H1 (cell line): ENCODE measurements at regions not wholly inside any gene's neighbourhood (a gene's known extent, or its start where the extent isn't known, plus 50 kb on each side); places are given as distances from the start of the nearest gene placed in this dataset.

ENCODE experiments used
- CTCF ChIA-PET: fragments of 300-600 bp; sonication (Branson Sonifier 250); formaldehyde crosslinking; loops from one replicate; lab custom pipeline; 2021; ENCODE audit not compliant: partially characterized antibody; lab: Charles Lee
- POLR2A ChIA-PET: fragments of 300-600 bp; sonication (Branson Sonifier 250); formaldehyde crosslinking; loops from one replicate; lab custom pipeline; 2021; ENCODE audit warnings: inconsistent platforms; ENCODE audit not compliant: partially characterized antibody; lab: Charles Lee
- DNase-seq, 2 experiments: peaks; one replicate each; pipeline versions ENCODE4 v3.0.0 to v3.0.0-alpha.2; 2010 to 2022; ENCODE audit warnings: low spot score in 2 of 2, low read depth in 1 of 2, mixed read lengths in 1 of 2
- FAIRE-seq: peaks from 2 replicates; lab custom pipeline; 2011; peaks lifted over from hg19 to GRCh38; lab: Jason Lieb, UNC
- H2AFZ ChIP-seq: 2 replicates; pipeline ENCODE4 v1.8.1; 2012; ENCODE audit warnings: low read length, inconsistent platforms
- H2AK5ac ChIP-seq: 2 replicates; pipeline ENCODE4 v1.6.1; 2013; ENCODE audit warnings: low read depth, low read length
- H2BK120ac ChIP-seq: replicated peaks from 2 replicates; pipeline ENCODE3; 2013; ENCODE audit warnings: low read depth, low read length, inconsistent platforms
- H2BK12ac ChIP-seq: 2 replicates; pipeline ENCODE4 v1.6.1; 2013; ENCODE audit warnings: low read depth, low read length
- H2BK15ac ChIP-seq: 2 replicates; pipeline ENCODE4 v1.6.1; 2013; ENCODE audit warnings: low read length
- H2BK20ac ChIP-seq: 2 replicates; pipeline ENCODE4 v1.6.1; 2013; ENCODE audit warnings: low read length
- H2BK5ac ChIP-seq: 2 replicates; pipeline ENCODE4 v1.6.1; 2013; ENCODE audit warnings: low read depth, low read length
- H3K14ac ChIP-seq: 2 replicates; pipeline ENCODE4 v1.6.1; 2013; ENCODE audit warnings: inconsistent platforms; ENCODE audit not compliant: insufficient read length
- H3K18ac ChIP-seq: 2 replicates; pipeline ENCODE4 v1.6.1; 2013; ENCODE audit warnings: low read length; ENCODE audit errors: extremely low read depth
- H3K23ac ChIP-seq: 2 replicates; pipeline ENCODE4 v1.6.1; 2013; ENCODE audit warnings: inconsistent platforms; ENCODE audit not compliant: insufficient read length
- H3K23me2 ChIP-seq: 2 replicates; pipeline ENCODE4 v1.6.1; 2013; ENCODE audit warnings: low read depth, low read length
- H3K27ac ChIP-seq: 2 replicates; pipeline ENCODE4 v1.6.1; 2011; ENCODE audit warnings: low read depth, low read length, inconsistent platforms
- H3K27me3 ChIP-seq, 4 experiments: replicated peaks in 1 of 4; 1 replicate in 1 of 4; 2 replicates in 3 of 4; pipeline versions ENCODE4 v1.6.1 to v1.8.1; 2011 to 2013; ENCODE audit warnings: low read length in 3 of 4, mild to moderate bottlenecking in 3 of 4, inconsistent platforms in 2 of 4, mixed read lengths in 2 of 4, moderate library complexity in 1 of 4; ENCODE audit not compliant: control insufficient read depth in 3 of 4, insufficient read depth in 3 of 4; ENCODE audit errors: extremely low read depth in 1 of 4
- H3K36me3 ChIP-seq, 4 experiments: 2 replicates each; pipeline versions ENCODE4 v1.6.1 to v1.8.1; 2011 to 2013; ENCODE audit warnings: mild to moderate bottlenecking in 4 of 4, low read length in 3 of 4, moderate library complexity in 2 of 4, control low read depth in 1 of 4, inconsistent platforms in 1 of 4; ENCODE audit not compliant: insufficient read depth in 4 of 4, control insufficient read depth in 2 of 4
- H3K4ac ChIP-seq: replicated peaks from 2 replicates; pipeline ENCODE3; 2013; ENCODE audit warnings: low read length, low read depth, mixed read lengths, inconsistent platforms; ENCODE audit not compliant: insufficient read length
- H3K4me1 ChIP-seq, 4 experiments: replicated peaks in 1 of 4; 1 replicate in 1 of 4; 2 replicates in 3 of 4; pipeline versions ENCODE4 v1.6.1 to v1.8.1; 2011 to 2013; ENCODE audit warnings: low read length in 3 of 4, inconsistent platforms in 2 of 4, mixed read lengths in 1 of 4; ENCODE audit not compliant: insufficient read depth in 4 of 4, control insufficient read depth in 3 of 4
- H3K4me2 ChIP-seq, 2 experiments: 2 replicates each; pipeline versions ENCODE4 v1.6.1 to v1.8.1; 2011 to 2013; ENCODE audit warnings: low read depth in 2 of 2, low read length in 2 of 2, control low read depth in 1 of 2, inconsistent platforms in 1 of 2, mild to moderate bottlenecking in 1 of 2; ENCODE audit not compliant: insufficient read depth in 1 of 2
- H3K4me3 ChIP-seq, 4 experiments: fragments of 200-600, 300-600 bp in 1 of 4; sonication (generic), shearing (Covaris generic), sonication (Bioruptor Twin) in 1 of 4; 2 replicates each; pipeline versions ENCODE4 v1.5.1 to v1.8.1; 2011 to 2016; ENCODE audit warnings: low read length in 4 of 4, low read depth in 3 of 4, control low read depth in 2 of 4, inconsistent platforms in 2 of 4, mild to moderate bottlenecking in 2 of 4, mixed read lengths in 1 of 4, moderate library complexity in 1 of 4; ENCODE audit not compliant: insufficient read depth in 2 of 4; ENCODE audit errors: extremely low read depth in 1 of 4
- H3K56ac ChIP-seq: replicated peaks from 2 replicates; pipeline ENCODE3; 2013; ENCODE audit warnings: low read depth, mild to moderate bottlenecking, mixed read lengths, low read length, inconsistent platforms; ENCODE audit not compliant: insufficient read length
- H3K79me1 ChIP-seq: 2 replicates; pipeline ENCODE4 v1.6.1; 2013; ENCODE audit warnings: low read depth, low read length, control low read depth
- H3K79me2 ChIP-seq, 2 experiments: 2 replicates each; pipeline versions ENCODE4 v1.6.1 to v1.8.1; 2012 to 2013; ENCODE audit warnings: low read length in 2 of 2, mild to moderate bottlenecking in 2 of 2, inconsistent platforms in 1 of 2; ENCODE audit not compliant: insufficient read depth in 2 of 2, control insufficient read depth in 1 of 2
- H3K9ac ChIP-seq, 4 experiments: replicated peaks in 1 of 4; 1 replicate in 1 of 4; 2 replicates in 3 of 4; pipeline versions ENCODE4 v1.6.1 to v1.8.1; 2011 to 2013; ENCODE audit warnings: low read depth in 3 of 4, low read length in 3 of 4, control low read depth in 2 of 4, mild to moderate bottlenecking in 2 of 4, moderate library complexity in 2 of 4, inconsistent platforms in 1 of 4; ENCODE audit errors: extremely low read depth in 1 of 4
- H3K9me3 ChIP-seq, 2 experiments: 2 replicates each; pipeline versions ENCODE4 v1.6.1 to v1.8.1; 2012 to 2013; ENCODE audit warnings: mild to moderate bottlenecking in 2 of 2, moderate library complexity in 2 of 2, control low read depth in 1 of 2, inconsistent platforms in 1 of 2, low read depth in 1 of 2, low read length in 1 of 2, mixed read lengths in 1 of 2; ENCODE audit not compliant: insufficient read depth in 2 of 2
- H4K20me1 ChIP-seq, 2 experiments: replicated peaks in 1 of 2; 2 replicates each; pipeline versions ENCODE3 to v1.8.1; 2011 to 2013; ENCODE audit warnings: inconsistent platforms in 2 of 2, low read length in 2 of 2, mild to moderate bottlenecking in 1 of 2; ENCODE audit not compliant: insufficient read depth in 2 of 2, control insufficient read depth in 1 of 2
- H4K5ac ChIP-seq: 2 replicates; pipeline ENCODE4 v1.6.1; 2013; ENCODE audit warnings: low read length, low read depth, mixed read lengths, inconsistent platforms; ENCODE audit not compliant: insufficient read length
- H4K8ac ChIP-seq: 2 replicates; pipeline ENCODE4 v1.8.0; 2013; ENCODE audit warnings: mild to moderate bottlenecking, moderate library complexity, low read length, inconsistent platforms; ENCODE audit not compliant: insufficient read depth; ENCODE audit errors: extremely low read depth
- H4K91ac ChIP-seq: replicated peaks from 2 replicates; pipeline ENCODE3; 2013; ENCODE audit warnings: low read length, mixed read lengths, inconsistent platforms; ENCODE audit not compliant: insufficient read length
- CEBPB ChIP-seq: IDR thresholded peaks from 2 replicates; pipeline ENCODE4 v1.6.1; 2012; ENCODE audit warnings: low read depth, low read length
- CTBP2 ChIP-seq: IDR thresholded peaks from 2 replicates; pipeline ENCODE4 v1.7.0; 2011; ENCODE audit warnings: borderline replicate concordance, mild to moderate bottlenecking, moderate library complexity, mixed read lengths, low read length; ENCODE audit not compliant: insufficient read depth, insufficient read length
- FOSL1 ChIP-seq: IDR thresholded peaks from 2 replicates; pipeline ENCODE4 v1.6.1; 2011; ENCODE audit warnings: mild to moderate bottlenecking, low read depth, low read length, moderate library complexity; ENCODE audit not compliant: insufficient read depth
- RNF2 ChIP-seq: fragments of 200-900, 300-1000 bp; sonication (generic); IDR thresholded peaks from 2 replicates; pipeline ENCODE4 v1.7.1; 2016; ENCODE audit warnings: borderline replicate concordance, low read depth, mild to moderate bottlenecking, antibody characterized with exemption, low read length; ENCODE audit not compliant: poor library complexity, severe bottlenecking; ENCODE audit errors: missing control alignments
- SP2 ChIP-seq: IDR thresholded peaks from 2 replicates; pipeline ENCODE4 v1.6.1; 2012; ENCODE audit warnings: mild to moderate bottlenecking, low read length, inconsistent platforms
- TAF7 ChIP-seq: optimal IDR thresholded peaks from 2 replicates; pipeline ENCODE3; 2011; ENCODE audit warnings: low read depth, mild to moderate bottlenecking, inconsistent platforms, low read length, moderate library complexity, borderline replicate concordance
- TBP ChIP-seq: IDR thresholded peaks from 2 replicates; pipeline ENCODE4 v1.6.1; 2011; ENCODE audit warnings: low read depth, low read length, improper control_type of control experiment
- WGBS, 2 experiments: shearing (Covaris generic) in 1 of 2; methylation state at CpG; one replicate each; pipeline versions ENCODE4 v1.1.6 to v1.1.7; 2013 to 2015; ENCODE audit warnings: low lambda C conversion rate in 2 of 2, mixed read lengths in 2 of 2, inconsistent platforms in 1 of 2, low coverage in 1 of 2, missing lambda C conversion rate in 1 of 2; ENCODE audit not compliant: insufficient replicate concordance in 2 of 2, insufficient coverage in 1 of 2, insufficient read length in 1 of 2; ENCODE audit errors: extremely low coverage in 1 of 2, missing lambda C conversion rate in 1 of 2; 5-methylcytosine and 5-hydroxymethylcytosine counted together

GRCh38 chr5:117494188-117494587, 919.6 kb upstream of the SEMA6A start:
- H2BK12ac ChIP-seq: no peak overlapping the region
- no peak overlapping the region for H2BK15ac ChIP-seq
- H4K8ac ChIP-seq: no peak overlapping the region
- no peak overlapping the region for H4K91ac ChIP-seq
- H3K4me3 ChIP-seq: no peak overlapping the region
- no peaks in the 10 kb centered on the region for H3K79me1 ChIP-seq
- no peak overlapping the region for H3K14ac ChIP-seq
- no peak overlapping the region for H2BK20ac ChIP-seq
- no peak overlapping the region for H4K5ac ChIP-seq
- H3K18ac ChIP-seq: no peak overlapping the region
- no peak overlapping the region for H3K23ac ChIP-seq
- H3K36me3 ChIP-seq: no peaks in the 10 kb centered on the region
- H3K23me2 ChIP-seq: no peaks in the 10 kb centered on the region
- H3K27ac ChIP-seq: no peak overlapping the region
- no peak overlapping the region for H3K4ac ChIP-seq
- H2AFZ ChIP-seq: no peak overlapping the region
- H3K27me3 ChIP-seq: no peaks in the 10 kb centered on the region
- FAIRE-seq (no peak), DNase-seq (no peak)
- H2BK120ac ChIP-seq: no peak overlapping the region
- no peaks in the 10 kb centered on the region for H3K79me2 ChIP-seq
- no peaks in the 10 kb centered on the region for H4K20me1 ChIP-seq
- POLR2A ChIA-PET: no interaction called here
- CTCF ChIA-PET: interaction anchor here (0.9 kb wide), 1 partner anchor 90 kb away, joined by 3 read pairs; no protein-coding TSS in a partner anchor
- TF ChIP-seq CEBPB: no peak
- TF ChIP-seq SP2: no peak
- TF ChIP-seq CTBP2: no peak
- TF ChIP-seq TBP: no peak
- no peak for TF ChIP-seq TAF7
- no peak for TF ChIP-seq FOSL1
- no peak for TF ChIP-seq RNF2
- WGBS, 2 experiments: 100% methylated on average over 2 of the region's 2 CpGs; no CpG with 5 or more reads in 1 of the 2 experiments
- no peak overlapping the region for H2AK5ac ChIP-seq
- no peak overlapping the region for H3K9ac ChIP-seq
- no peaks in the 10 kb centered on the region for H3K4me1 ChIP-seq
- H3K9me3 ChIP-seq: no peaks in the 10 kb centered on the region
- H3K56ac ChIP-seq: no peak overlapping the region
- no peak overlapping the region for H3K4me2 ChIP-seq
- no peak overlapping the region for H2BK5ac ChIP-seq
